ENCODE measurements at regions not wholly inside any gene's neighbourhood (a gene's known extent, or its start where the extent isn't known, plus 50 kb on each side); places are given as distances from the start of the nearest gene placed in this dataset.
"Not testable (repeated sequence)": the region's sequence is repeated elsewhere in the genome, so short reads cannot be mapped to it uniquely, and the experiment has no call there.

GRCh38 chr2:121047383-121047782 is 237.6 kb downstream of the TFCP2L1 start:
- no peak for DNase-seq (ENCODE audit: low read depth in 2 of 2)

DNA sequence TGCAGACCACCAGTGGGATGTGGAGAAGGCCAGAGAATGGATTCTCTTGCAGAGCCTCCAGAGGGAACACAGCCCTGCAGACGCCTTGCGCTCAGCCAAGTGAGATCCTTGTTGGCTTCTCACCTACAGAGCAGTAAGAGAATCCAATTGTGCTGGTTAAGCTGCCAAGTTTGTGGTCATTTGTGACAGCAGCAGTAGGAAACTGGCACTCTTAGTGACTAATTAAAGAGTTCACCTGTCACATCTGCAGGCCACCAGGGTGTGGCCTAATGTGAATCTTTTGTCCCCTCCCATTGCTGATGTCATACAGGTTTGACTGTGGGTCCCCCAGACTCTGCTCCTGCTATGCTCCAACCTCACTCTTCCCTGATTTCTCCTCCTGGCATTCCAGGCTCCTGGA is 235.9 kb downstream of the TFCP2L1 start:
- no peak for DNase-seq (ENCODE audit: low read depth in 2 of 2)

DNA sequence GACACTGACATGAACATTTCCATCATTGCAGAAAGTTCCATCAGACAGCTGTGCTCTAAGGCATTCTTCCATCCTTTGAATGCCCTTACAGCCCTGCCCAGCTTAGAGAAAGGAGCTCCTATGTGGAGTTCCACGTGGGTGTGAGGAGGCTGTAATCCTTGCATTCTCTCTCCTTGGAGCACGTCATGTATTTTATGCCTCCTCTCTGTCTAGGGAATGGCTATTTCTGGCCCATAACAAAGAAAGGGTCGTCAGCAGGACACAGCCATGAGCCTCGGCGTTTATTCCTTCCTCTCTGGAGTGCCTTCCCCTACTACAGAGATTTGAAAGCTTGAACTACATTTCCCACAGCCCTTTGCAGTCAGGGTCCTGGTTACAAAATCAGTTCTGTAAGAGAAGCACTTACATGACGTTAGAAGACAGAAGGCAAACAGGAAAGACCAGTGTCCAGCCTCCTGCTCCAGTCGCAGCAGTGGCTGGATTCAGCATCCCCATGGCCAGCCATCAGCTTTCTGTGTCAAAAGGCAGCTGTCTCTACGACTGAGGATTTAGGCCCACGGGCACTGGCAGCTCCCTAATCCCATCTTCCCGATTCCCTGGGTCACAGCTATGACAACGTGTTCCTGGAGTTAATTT is 234.9 kb downstream of the TFCP2L1 start:
- DNase-seq (ENCODE audit: low read depth in 2 of 2) = no peak

GRCh38 chr2:121051311-121051710 is 233.7 kb downstream of the TFCP2L1 start:
- no peak for DNase-seq (ENCODE audit: low read depth in 2 of 2)

DNA sequence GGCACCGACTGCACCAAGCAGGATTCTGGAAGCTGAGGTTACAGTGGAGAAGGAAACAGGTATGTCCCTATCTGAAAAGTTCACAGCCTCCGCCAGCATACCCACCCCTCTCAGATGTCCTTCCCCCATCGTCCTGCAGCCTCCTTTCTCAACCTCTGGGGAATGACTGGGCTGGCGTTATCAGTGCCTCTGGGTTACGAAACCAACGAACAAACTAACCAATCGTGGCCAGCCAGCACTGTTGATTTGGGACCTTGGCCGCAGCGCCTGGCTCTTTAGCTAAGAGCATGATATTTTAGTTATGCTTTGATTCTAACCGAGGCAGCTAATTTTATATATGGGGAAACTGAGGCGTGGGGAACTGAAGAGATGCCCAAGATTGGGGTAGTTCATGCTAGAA is 233.0 kb downstream of the TFCP2L1 start:
- DNase-seq (ENCODE audit: low read depth in 2 of 2) = no peak

- DNase-seq (ENCODE audit: low read depth in 2 of 2) = no peak
Observed at GRCh38 chr2:121052521-121052920, 232.5 kb downstream of the TFCP2L1 start.

DNA sequence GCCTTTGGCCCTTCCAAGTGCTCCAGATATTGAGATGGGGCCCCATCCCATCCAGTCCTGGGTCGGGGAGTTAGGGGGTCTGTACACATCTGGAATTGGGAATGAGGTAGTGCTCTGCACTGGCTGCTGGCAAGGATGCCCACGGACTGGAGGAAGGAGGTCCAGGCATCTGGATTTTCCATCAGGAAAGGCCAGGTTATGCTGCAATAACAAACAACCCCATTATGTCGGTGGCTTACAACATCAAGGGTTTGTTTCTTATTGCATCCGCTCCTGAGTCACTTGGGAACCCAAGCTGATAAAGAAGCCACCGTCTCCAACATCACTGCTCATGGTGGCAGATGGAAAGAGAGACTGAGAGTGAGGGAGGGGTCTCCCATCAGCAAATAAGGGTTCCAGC is 229.9 kb downstream of the TFCP2L1 start:
- DNase-seq (ENCODE audit: low read depth in 2 of 2) = no peak

GRCh38 chr2:121055501-121055900 is 229.5 kb downstream of the TFCP2L1 start:
- no peak for DNase-seq (ENCODE audit: low read depth in 2 of 2)

- no peak for DNase-seq (ENCODE audit: low read depth in 2 of 2)
Observed at GRCh38 chr2:121058852-121059558, 226.0 kb downstream of the TFCP2L1 start.

DNA sequence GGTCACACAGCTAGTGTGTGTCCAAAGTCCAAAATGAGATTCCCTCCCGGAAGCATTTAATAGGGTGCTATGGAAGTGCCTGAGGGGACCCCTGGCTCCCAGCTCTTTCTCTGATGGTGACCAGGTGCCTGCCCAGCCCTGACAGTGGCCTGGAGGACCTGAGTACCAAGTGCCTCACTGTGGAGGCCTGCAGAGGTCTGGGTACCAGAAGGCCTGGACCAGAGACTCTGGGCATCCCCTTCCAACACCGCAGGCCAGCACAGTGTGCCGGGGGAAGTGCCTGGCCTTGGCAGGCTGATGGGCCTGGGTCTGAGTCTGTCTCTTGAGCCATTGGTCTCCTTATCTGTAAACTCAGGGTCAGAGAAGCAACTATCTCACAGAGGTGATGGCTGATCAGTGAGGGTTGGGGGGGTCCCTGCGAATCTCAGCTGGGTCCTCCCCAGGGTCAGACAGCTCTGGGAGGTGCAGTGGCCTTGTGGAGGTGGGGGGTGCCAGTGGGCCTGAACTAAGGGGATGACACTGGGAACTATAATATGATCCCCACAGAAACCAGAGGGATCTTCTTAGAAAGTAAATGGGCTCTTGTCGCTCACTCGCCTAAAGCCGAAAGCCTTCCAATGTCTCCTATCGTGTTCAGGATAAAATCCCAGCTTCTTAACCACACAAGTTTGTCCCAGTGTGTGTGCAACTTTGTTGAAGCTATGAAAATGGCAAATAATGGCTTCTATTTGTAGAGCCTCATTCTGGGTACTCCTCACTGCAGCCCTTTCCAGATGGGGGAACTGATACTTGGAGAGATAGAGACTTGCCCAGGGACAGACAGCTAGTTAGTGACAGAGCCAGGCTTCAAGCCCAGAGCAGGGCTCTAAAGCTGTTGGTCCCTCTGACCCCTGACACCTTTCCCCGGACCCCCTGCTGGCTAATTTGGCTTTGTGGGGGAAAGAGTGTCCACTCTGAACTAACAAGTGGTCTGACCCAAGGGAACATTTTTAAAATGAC is 225.1 kb downstream of the TFCP2L1 start:
- DNase-seq (ENCODE audit: low read depth in 2 of 2) = no peak

GRCh38 chr2:121061633-121062032 is 223.4 kb downstream of the TFCP2L1 start:
- no peak for DNase-seq (ENCODE audit: low read depth in 2 of 2)

GRCh38 chr2:121063471-121063870 is 221.5 kb downstream of the TFCP2L1 start:
- DNase-seq (ENCODE audit: low read depth in 2 of 2) = no peak

DNA sequence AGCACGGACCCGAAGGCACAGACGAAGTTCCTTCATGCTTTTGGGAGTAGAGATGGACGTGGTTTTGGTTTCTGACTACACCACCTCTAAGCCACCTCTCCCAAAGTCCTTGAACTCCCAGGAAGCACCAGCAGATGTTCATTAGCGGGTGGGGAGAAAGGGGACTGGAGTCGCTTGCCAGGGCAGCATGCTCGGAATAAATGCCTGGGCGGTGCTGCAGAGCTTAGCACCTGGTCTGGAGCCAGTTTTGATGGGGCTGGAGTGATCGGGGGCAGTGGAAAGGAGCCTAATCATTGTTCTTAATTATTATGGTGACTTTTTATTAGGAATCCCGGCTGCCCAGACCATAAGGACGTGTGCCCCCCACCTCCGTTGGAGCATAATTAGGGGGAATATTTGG is 220.8 kb downstream of the TFCP2L1 start:
- no peak for DNase-seq (ENCODE audit: low read depth in 2 of 2)

- DNase-seq (ENCODE audit: low read depth in 2 of 2) = no peak
Observed at GRCh38 chr2:121065239-121065638, 219.8 kb downstream of the TFCP2L1 start.

GRCh38 chr2:121066526-121066925 is 218.5 kb downstream of the TFCP2L1 start:
- no peak for DNase-seq (ENCODE audit: low read depth in 2 of 2)

GRCh38 chr2:121068851-121069250 is 216.2 kb downstream of the TFCP2L1 start:
- no peak for DNase-seq (ENCODE audit: low read depth in 2 of 2)

GRCh38 chr2:121069434-121069969 is 215.5 kb downstream of the TFCP2L1 start:
- no peak for DNase-seq (ENCODE audit: low read depth in 2 of 2)

DNA sequence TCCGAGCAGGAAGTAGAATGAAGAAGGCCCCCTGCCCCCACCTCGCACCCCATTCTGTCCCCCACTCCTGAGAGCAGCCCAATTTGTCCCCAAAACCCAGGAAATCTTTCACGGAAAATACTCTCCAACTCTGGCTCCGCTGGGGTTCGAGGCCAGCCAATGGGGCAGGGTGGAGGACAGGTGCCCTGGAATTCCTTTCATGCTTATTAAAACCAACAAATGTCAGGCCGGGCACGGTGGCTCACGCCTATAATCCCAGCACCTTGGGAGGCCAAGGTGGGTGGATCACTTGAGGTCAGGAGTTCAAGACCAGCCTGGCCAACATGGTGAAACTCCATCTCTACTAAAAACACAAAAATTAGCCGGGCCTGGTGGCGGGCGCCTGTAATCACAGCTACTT is 214.9 kb downstream of the TFCP2L1 start:
- not testable (repeated sequence) for DNase-seq (ENCODE audit: low read depth in 2 of 2)

- peak; percentile 40 to 62 for DNase-seq (ENCODE audit: low read depth in 2 of 2)
Observed at GRCh38 chr2:121071034-121071504, 213.9 kb downstream of the TFCP2L1 start.

DNA sequence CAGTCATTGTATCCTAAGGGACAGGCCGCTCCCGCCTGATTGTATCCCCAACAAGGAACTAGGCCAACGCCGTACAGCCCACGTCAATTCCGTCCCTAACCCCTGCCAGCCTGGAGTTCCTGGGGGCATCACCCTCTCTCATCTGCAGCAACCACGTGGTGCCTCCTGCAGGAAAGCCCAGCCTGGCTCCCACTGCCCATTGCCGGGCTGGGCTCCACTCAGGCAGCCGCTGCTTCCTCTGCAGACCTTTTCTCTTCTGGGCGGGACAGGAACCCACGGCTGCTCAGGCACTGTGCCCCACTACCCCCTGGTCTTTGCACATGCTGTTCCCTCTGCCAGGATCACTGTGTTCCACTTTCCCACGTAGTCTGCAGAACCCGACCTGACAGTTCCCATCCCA is 212.2 kb downstream of the TFCP2L1 start:
- no peak for DNase-seq (ENCODE audit: low read depth in 2 of 2)

DNA sequence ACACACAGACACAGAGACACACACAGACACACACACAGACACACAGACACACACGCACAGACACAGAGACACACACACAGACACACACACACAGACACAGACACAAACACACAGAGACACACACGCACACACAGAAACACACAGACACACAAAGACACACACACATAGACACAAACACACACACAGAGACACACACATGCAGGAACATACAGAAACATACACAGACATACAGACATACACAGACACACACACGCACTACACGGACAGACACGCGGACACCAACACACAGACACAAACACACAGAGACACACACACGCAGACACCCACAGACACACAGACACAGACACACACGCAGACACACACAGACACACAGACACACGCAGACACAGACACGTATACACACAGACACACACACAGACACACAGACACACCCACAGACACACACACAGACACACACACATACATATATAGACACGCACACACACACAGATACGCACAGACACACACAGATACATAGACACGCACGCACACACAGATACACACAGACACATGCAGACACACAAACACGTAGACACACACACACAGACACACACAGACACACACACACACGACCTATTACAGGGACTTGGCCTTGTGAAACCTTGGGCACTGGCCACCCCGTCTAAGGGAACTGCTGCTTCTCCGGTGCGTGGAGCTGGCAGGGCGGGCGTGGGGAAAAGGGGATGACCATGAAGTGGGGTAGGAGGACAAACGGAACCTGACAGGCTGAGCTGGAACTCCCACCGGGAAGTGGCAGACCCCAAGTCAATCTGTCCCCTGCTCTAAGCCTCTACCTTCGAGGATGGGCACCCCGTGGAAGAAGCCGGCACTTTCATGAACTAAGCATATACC is 211.4 kb downstream of the TFCP2L1 start:
- no peak for DNase-seq (ENCODE audit: low read depth in 2 of 2)
